Choroid plexus epithelial cell (primary cell): ENCODE measurements at regions not wholly inside any gene's neighbourhood (a gene's known extent, or its start where the extent isn't known, plus 50 kb on each side); places are given as distances from the start of the nearest gene placed in this dataset.

Source experiments
- DNase-seq: peaks from one replicate; pipeline ENCODE4 v3.0.0-alpha.2; 2010; ENCODE audit warnings: low read depth
- H3K4me3 ChIP-seq: 2 replicates; pipeline ENCODE4 v1.5.1; 2011; ENCODE audit warnings: low read depth, mild to moderate bottlenecking, control low read depth, low read length, moderate library complexity
- TF ChIP-seq, protein P1 (sequence below): conservative IDR thresholded peaks from 2 replicates; pipeline ENCODE4 v1.5.1; 2011; ENCODE audit warnings: low read depth, mild to moderate bottlenecking, control low read depth, inconsistent platforms, low read length, moderate library complexity

DNA sequence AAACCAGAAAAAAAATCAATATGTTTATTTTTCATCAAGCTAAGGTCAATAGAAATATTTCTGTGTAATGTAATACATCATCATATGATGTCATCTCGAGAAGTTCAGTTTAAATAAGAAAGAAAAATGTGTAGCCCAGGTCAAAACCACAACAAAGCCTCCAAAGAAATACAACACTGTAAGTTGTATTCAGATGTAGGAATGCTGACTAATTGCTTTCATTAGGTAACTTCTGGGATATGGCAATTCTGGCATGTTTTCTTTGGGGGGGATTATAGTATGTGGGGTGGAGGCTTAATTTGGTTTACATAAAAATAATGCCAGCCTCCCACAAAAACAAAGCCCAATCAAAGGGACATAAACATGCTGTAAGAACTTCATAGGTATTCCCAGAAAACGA is 881.8 kb upstream of the CITED2 start:
- no peak overlapping the region for H3K4me3 ChIP-seq
- TF ChIP-seq, protein P1, sequence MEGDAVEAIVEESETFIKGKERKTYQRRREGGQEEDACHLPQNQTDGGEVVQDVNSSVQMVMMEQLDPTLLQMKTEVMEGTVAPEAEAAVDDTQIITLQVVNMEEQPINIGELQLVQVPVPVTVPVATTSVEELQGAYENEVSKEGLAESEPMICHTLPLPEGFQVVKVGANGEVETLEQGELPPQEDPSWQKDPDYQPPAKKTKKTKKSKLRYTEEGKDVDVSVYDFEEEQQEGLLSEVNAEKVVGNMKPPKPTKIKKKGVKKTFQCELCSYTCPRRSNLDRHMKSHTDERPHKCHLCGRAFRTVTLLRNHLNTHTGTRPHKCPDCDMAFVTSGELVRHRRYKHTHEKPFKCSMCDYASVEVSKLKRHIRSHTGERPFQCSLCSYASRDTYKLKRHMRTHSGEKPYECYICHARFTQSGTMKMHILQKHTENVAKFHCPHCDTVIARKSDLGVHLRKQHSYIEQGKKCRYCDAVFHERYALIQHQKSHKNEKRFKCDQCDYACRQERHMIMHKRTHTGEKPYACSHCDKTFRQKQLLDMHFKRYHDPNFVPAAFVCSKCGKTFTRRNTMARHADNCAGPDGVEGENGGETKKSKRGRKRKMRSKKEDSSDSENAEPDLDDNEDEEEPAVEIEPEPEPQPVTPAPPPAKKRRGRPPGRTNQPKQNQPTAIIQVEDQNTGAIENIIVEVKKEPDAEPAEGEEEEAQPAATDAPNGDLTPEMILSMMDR: no peak

DNA sequence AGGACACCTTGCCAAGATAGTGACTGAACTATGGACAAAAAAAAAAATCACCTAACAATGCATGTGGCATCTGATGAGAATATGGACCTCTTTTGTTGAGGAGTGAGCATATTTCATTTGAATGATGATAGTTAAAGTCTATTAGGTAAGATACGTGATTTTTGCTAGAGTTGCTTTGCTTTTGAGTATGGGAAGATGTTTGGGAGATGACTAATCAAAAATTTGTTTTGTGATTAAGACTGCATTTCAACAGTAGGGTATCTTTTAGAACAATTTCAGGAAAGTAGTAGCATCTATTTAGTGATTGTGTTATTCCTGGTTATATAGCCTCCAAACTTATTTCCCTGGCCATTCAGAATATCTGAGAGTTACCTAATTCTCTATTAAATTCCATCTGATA is 878.6 kb upstream of the CITED2 start:
- peak; percentile 53 for DNase-seq
- H3K4me3 ChIP-seq: no peak overlapping the region
- TF ChIP-seq, protein P1: no peak

More for the DNA sequence above, 881.8 kb upstream of the CITED2 start:
- peak; percentile 34 for DNase-seq

DNA sequence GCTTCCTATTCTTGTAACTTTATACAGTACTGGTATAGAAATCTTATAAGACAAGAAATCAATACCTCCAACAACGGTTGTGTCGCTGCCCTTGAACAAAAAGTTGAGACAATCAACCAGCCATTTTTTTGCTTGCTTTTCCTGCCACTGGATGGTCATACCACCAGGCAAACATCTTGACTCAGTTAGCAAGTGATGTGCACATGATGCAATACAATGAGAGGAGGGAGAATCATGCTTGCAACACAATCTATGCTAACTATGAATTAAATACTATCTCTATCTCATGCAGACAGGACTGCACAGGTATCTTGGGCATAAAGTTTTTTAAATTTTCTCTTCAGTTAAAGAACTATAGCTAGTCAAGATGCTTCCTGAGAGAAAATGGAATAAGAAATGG is 877.7 kb upstream of the CITED2 start:
- peak; percentile 23 for DNase-seq
- TF ChIP-seq, protein P1: no peak
- no peak overlapping the region for H3K4me3 ChIP-seq

DNA sequence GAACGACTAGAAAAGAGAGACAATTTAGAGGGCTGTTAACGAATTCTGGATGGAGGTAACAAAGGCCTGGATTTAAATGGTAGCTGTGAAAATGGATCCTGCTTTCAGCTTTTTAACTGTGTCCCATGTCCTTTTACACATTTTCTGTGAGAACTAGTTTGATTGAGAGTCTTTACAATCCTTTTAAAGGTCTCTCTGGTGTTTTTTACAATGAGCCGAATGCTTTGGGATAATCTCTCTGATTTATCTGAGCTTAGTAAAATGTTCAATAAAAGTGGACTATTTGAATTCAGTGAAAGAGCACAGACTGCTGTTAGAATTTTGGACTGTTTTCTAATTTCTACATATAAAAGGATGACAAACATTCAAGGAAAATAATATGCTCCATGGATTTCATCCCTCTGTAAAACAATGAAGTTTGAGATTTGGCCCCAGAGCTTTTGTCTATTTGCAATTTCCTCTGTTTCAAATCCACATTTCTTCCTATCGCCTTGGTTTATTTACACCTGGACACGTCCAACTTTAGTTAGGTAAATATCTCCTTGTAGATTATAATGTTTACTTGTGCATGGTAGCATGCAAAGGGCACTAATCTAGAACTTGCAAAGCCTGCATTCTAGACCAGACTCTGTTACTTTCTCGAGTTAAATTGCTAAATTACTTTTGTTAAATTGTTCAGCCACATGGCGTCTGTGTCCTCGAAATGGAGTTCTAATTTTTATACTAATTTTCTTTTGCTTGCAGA is 871.0 kb upstream of the CITED2 start:
- no peak for DNase-seq
- TF ChIP-seq, protein P1: no peak
- H3K4me3 ChIP-seq: no peak overlapping the region

DNA sequence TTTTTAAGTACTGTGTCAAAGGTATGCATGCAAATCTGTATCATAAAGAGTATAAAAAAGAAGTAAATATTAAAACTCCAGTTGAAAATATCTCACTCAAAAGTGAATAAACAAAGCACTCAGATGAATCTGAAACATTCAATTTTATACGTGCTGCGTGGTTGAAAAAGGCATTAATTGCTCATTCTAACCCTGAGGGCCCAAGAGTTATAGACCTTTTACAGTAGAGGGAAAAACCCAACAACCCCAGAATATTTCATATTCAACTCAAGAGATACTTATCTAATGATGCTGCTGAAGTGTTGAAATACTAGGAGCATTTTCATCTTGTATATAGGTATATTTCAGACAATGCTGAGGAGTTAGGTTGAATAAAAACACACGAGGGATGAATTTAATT is 862.8 kb upstream of the CITED2 start:
- no peak for DNase-seq
- H3K4me3 ChIP-seq: no peak overlapping the region
- TF ChIP-seq, protein P1: no peak

DNA sequence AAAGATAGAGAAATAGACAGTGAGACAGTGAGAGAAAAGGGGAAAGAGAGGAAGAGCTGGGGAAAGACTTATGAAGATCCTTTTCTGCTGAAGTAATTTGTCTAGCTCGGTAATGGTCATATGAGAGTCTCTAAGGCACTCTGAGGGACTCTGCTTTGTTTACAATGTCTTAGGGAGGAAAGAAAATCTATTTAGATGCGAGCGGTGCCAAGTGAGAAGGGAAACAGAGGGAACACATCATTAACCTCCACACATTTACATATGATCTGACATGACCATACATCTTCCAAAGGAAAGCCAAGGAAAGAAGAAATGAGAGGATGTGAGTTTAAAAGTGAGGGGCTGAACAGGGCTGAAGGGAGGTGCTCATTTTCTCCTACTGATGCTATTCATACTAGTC is 862.3 kb upstream of the CITED2 start:
- TF ChIP-seq, protein P1: no peak
- H3K4me3 ChIP-seq: no peak overlapping the region
- no peak for DNase-seq

DNA sequence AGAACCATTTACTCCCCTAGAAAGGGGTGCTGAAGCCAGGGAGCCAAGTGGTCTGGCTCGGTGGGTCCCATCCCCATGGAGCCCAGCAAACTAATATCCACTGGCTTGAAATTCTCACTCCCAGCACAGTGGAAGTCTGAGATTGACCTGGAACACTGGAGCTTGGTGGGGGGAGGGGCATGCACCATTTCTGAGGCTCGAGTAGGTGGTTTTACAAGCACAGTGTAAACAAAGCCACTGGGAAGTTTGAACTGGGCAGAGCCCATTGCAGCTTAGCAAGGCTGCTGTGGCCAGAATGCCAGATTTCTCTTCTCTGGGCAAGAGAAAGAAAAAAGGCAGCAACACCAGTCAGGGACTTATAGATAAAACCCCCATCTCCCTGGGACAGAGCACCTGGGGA is 855.8 kb upstream of the CITED2 start:
- TF ChIP-seq, protein P1: no peak
- no peak for DNase-seq
- H3K4me3 ChIP-seq: no peak overlapping the region
